ENCODE measurements at regions not wholly inside any gene's neighbourhood (a gene's known extent, or its start where the extent isn't known, plus 50 kb on each side); places are given as distances from the start of the nearest gene placed in this dataset.

DNA sequence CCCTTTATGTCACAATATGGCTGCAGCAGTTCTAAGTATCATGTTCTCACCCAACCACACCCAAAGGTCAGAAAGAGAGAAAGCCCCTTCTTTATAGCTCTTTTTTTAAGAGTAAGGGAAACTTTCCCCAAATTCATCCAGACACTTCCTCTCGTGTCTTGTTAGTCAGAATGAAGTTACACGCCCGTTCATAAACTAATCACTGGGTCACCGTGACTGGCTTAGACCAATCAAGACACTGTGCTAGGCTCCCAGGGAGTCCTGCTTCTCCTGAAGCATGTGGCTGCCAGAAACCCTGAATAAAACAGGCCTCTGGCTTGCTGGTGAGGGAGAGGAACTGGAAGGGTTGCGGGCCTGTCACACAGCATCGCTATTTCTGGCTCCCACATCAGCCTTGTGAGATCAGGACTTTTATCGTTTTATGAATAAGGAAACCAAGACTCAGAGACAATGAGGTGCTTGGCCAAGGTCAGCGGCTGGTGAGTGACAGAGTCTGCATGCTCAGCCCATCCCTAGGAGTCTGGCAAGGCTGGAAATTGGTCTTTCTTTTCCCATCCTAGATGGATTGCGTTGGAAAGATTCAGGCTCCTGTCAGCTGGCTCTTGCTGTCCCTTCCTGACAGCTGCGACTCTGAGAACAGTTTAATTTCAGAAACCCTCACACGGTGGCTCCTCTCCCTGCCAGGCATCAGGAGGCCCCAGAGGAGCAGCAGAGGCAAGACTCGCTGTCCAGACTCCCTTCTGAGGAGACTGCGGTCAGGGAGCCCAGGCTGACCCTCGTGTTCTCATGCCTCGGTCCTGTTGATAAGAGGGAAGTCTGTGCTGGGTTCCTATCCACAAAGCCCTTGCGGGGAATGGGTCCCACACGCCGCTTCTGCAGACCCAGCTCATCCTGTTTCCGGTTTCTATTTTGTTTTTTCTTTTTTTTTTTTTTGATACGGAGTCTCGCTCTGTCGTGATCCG lies 104.5 kb upstream of the TAF1B start:
- no peak for DNase-seq (ENCODE audit: low read depth in 2 of 2)

DNA sequence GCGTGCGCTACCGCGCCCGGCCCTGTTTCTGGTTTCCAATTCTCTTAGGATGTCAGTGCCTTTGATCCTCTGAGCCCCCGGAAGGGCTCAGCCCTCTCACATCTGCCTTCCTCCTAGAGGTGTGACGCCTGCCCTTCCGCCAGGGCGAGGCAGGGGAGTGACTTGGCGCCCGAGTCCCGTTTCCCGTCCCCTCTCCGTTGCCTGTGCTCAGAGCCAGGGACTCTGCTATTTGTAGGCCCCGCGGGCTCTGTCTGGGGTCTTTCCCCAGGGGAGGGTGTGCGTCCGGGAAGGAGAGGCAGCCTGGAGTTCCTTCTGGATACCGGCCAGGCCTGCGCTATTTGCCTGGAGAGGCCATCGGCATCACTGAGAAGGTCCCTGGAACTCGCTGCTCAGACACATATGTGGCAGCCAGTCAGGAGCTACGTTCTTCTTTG lies 103.7 kb upstream of the TAF1B start:
- no peak for DNase-seq (ENCODE audit: low read depth in 2 of 2)

DNA sequence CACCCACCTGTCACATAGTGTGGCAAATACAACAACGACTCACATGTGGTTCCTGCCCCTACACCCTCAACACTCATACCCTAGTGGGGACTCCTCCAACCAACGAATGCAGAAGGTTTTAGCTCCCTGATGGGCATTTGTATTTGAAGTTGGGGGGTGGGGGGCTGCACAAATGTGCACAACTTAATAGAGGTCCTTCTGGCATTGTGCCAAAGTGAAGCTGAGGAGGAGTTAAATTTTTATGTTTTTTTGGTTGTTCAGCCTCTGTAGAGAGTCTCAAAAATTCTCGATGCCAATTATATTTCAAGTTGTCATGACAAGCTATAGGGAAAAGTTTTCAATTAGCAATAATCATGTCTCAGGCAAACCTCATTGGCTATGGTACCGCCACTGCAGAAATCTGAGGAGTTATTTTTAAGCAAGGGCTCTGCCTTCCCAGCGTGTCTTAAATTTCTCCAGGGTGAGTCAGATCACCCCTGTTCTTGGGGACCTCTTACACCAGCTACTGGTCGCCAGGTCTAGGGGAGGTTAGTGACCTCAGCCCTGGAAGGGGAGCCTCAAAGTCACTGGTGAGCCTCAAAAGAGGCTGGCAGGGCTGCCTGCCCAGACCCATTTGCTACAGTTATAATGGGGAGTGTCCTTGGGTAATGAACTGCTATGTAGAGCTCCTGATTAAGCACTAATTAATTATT lies 102.7 kb upstream of the TAF1B start:
- no peak for DNase-seq (ENCODE audit: low read depth in 2 of 2)

DNA sequence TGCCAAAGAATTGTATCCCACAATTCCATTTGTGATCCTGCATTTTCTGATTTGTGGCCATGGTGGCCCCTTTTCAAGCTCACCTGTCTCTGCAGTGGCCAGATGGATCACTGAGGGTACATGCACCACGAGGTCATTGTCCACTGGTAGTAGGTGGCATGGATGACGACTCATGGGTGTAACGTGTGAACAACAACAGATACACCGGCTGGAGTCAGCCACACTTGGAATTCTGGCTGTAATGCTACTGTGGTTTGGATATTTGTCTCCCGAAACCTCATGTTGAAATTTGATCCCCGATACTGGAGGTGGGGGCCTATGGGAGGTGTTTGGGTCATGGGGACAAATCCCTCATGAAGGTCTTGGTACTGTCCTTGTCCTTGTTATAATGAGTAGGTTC lies 102.2 kb upstream of the TAF1B start:
- no peak for DNase-seq (ENCODE audit: low read depth in 2 of 2)

DNA sequence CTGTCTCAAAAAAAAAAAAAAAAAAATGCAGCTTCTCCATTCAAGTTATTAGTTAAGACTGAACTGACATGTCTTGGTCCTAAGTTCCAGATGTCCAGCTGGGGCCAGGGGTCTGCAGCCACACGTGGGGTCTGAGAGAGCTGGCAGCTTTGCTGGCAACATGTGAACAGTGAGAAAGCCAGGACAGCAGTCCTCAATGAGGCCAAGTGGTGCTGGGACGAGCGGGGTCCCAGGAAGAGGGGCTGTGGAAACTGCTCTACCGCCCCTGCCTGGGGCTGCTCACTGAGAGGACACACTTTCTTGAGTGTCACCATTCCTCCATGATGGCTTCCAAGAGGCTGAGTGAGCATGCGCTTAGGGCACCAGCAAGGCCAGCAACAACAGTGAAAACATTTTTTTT lies 100.7 kb upstream of the TAF1B start:
- no peak for DNase-seq (ENCODE audit: low read depth in 2 of 2)

DNA sequence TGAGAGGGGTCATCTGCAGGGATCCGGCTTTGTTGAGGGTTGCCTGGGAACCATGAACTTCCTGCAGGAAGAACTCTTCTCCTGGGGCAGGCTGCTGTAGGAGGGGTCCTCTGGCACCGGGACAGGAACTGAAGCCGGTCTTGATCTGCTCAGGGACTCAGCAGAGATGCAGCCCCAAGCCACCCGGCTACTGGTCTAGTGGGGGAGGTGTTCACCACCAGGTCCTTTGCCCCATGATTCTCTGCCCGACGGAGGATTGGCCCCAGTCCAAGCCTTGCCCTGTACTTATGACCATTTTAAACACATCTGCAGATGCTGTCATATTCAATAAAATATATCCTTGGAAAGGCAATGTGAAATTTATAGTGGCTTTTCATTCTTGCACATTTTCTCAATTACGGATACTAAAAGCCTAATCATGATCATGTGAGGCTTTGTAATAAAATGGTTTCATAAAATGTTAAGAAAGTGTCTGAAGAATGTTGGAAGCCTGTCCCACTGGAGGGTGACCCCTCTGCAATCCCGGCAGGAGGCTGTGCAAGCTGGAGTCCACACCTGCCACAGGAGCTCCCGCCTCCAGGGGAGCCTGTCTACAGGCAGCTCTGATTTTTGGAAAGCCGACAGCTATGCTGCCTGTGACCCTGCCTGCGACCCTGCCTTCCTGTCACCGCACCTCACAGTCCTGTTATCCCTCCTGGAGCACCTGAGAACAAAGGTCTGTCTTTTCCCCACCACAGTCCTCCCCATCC lies 98.8 kb upstream of the TAF1B start:
- no peak for DNase-seq (ENCODE audit: low read depth in 2 of 2)

DNA sequence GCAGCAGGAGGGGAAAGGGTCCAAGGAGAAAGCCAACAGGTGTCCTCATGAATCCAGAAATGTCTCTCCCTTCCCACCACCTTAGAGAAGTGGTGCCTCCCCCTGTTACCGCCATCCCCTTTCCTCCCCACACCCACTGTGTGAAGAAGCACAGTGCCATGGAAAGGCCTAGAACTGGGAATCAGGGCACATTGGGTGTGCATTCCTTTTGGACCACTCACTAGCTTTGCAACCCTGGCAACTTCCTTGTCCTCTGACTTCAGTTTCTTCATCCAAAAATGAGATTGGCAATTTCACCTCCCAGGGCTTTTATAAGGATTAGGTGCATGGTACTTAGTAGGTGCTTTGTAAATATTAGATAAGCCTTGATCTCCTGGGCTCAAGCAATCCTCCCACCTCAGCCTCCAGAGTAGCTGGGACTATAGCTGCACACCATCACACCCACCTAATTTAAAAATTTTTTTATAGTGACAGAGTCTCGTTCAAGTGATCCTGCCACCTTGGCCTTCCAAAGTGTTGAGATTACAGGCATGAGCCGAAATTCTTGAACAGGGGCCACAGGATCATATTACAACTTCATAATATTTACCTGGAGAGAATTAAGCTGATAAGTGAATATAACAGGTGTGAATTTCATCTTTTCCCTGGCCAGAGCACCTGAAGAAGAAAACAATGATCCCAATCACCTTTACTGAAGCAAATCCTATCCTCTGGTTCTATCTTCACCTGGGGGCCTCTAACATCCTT lies 97.9 kb upstream of the TAF1B start:
- no peak for DNase-seq (ENCODE audit: low read depth in 2 of 2)

DNA sequence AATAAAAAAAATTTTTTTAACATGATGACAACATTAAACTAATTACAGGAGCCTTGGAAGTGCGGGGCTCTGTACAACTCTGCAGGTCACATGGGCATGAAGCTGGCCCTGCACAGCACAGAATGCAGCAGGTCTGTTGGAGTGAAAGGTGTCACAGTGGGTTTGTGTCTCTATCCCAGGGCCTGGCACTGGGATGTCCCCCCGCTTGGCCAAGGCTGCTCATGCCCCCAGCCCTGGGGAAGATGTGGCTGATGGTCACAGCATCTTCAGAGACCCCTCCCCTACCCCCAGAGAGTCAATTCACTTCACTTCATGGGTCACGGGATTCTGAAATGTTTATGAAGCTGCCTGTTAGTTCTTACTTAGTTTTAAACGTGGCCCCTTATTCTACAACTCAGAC lies 95.9 kb upstream of the TAF1B start:
- no peak for DNase-seq (ENCODE audit: low read depth in 2 of 2)

DNA sequence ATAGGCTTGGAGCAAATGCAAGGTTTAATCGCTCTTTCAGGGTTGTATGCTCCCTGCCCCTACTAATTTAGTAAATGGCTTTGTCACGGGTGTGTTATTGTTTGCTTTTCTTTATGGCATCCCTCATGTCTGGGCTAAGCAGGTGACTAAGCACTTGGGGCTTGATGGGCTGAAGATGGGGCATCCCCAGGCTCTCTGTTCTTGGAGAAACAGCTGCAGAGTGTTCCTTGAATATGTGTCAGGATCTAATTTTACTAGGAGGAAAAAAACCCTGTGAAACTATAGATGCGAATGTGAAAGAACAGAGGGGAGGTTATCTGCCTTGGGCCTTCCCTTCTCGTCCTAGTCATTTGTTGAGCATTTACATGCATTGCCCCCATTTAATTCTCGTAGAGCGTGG lies 94.7 kb upstream of the TAF1B start:
- DNase-seq (ENCODE audit: low read depth in 2 of 2) = no peak

DNA sequence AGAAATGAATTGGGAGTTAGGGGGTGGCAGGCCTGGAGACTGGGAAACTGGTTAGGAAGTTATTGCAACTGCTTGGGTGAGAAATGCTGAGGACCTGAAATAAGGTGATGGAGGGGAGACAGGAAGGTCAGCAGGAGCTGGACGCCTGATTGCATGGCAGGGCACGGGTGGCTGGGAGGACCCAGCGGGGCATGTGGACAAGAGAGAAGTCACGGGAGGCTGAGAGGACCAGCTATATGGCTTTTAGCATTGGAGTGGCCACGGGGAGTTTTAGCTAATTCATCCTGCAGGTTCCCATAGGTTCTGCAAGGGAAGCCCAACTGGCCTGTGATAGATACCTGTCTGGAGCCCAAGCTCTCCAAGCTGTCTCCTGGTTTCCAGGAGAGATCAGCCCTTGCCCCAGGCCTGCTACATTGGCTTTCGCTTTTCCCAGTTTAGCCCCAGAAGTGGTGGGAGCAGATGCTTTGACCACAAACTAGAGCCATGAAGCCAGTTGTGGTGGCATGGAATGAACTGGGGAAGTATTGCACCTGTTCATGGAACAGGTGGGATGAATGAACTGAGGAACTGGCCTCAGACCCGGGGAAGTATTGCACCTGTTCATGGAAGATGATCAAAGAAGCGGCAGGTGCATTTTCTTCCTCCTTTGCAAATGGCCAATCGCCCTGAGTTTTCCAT lies 93.6 kb upstream of the TAF1B start:
- no peak for DNase-seq (ENCODE audit: low read depth in 2 of 2)

DNA sequence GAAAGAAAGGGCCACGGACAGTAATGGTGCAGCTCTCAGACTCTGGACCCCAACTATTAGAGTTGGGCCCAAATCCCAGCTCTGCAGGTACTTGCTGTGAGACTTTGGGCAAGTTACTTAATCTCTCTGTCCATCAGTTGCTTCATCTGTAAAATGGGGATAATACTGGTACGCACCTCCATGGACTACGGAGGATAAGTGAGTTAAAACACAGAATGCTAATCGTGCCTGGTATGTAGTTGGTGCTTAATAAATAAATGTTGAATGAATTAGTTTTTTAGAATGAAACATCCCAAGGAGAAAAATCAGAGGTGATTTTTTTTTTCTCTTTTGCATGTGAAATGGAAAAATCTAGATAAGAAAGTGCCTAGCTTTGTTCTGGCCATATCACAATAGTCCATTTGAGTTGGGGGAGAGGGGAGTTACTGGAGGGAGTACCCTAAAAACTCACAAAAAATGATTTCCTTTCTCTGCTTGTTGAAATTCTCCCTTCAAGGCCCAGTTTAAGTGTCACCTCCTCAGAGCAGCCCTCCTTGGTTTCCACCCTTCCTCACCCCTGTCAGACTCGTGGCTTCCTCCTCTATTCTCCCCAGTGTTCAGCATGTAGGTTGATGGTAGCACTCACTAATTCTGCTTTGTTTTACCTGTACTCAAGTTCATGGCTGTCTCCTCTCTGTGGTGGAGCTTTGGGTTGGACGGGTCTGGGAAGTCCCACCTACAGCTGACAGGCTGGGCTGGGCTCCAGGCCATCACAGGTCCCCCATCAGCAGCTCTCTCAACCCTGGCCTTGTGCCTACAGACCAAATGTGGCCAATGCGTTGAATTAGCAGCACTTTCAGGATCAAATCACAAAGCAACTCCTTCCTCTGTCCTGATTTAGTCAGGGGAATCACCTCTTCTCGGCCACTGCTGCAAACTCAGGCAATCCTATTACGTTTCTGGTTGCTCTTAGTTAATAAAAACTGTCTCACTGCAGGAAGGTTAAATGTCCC lies 92.8 kb upstream of the TAF1B start:
- DNase-seq (ENCODE audit: low read depth in 2 of 2) = no peak

DNA sequence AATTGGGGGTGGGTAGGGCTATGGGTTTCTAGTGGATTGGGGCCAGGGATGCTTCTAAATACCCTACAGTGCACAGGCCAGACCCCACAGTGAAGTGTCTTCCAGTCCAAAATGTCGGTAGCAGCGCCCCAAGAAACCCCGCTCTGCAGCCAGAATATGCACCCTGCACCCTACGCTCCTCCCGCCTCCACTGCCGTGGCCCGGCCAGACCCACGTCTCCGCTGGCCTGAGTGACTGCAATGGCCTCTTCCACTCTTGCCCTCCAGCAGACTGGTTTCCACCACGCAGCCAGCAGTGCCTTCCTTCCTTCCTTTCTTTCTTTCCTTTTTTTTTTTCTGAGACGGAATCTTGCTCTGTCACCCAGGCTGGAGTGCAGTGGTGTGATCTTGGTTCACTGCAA lies 91.4 kb upstream of the TAF1B start:
- no peak for DNase-seq (ENCODE audit: low read depth in 2 of 2)

DNA sequence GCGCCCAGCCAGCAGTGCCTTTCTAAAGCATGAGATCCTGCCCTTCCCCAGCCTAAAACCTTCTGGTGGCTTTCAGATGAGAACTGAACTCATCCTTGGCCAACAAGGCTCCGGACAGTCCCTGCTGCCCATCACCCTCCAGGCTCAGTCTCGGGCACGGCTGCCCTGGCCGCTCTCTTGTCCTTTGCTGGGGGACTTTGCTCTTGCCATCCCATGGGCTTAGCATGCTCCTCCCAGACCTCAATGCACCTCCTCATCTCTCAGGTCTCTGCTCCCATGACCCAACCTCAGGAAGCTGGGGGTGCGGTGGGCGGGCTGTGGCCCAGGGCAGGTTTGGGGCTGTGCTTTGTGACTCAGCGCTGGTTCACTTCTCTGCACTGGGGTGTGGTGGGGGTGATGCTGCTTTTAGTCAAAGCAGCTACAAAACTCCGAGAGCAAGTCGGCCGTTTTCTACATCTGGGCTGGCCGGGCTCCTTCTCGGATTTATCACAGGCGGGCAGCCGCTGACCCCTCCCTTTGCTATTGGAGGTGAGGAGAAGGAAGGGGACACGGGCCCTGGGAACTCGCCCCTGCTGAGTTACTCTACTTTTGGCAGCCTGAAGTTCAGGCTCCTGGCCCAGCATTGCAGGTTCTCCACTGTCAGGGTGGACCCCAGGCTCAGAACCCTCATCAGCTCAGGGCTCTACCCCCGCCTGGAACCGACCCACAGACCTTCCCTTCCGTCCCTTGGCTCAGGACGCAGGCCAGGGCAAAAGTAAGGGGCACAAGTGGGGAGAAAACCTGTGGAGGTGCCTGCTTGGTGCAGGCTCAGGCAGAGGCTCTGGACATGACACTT lies 90.6 kb upstream of the TAF1B start:
- DNase-seq (ENCODE audit: low read depth in 2 of 2) = peak; percentile 32 to 71

DNA sequence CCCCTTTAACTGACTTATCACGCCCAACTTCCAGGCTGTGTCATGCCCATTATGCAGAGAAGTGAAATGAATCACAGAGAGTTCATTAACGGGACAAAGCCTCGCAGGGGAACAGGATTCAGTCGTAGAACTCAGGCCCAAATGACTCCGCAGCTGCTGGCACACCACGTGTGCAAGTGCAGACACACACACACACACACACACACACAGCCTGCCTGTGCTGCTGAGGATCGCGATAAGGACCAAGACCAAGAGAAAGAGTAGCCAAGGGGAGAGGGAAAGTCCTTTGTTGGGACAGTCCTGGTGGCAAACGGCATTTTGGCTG lies 90.0 kb upstream of the TAF1B start:
- DNase-seq (ENCODE audit: low read depth in 2 of 2) = no peak

DNA sequence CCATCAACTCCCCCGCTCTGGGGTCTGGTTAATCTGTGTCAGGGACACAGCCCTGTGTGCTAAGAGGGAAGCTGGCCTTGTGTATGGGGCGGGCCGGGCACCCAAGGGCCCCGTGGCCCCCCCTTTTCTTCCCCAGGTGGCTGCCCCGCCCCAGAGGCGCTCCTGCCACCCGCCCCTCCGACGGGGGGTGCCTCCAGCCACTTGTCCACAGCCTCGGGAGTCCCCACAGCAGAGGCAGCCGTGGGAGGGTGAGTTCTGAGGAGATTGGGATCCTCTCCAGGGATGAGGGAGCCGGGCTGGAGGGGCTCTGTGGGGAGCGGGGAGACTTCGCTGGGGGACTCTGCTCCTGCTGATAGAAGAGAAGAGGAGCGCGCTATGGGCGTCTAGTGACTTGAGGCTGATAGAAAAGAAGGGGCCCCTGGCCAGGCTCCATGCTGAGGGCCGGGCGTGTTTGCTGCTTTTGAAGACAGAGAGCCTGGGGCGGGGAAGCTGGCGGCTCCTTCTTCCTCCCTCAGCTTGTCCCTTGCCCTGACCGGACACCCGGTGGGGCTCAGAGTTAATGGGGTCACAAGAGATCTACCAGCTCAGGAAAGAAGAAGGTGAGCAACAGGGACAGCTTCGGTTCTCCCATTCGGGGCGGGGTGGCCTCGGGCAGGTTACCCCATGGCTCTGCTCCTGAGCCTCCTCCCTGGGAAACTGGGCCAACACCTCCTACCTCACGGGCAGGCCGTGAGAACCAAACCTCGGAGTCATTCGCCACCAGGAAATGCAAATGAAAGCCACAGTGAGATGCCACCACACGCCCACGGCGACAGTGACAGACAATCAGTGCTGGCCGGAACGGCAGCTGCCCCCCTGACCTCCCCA lies 89.4 kb upstream of the TAF1B start:
- DNase-seq (ENCODE audit: low read depth in 2 of 2) = no peak

DNA sequence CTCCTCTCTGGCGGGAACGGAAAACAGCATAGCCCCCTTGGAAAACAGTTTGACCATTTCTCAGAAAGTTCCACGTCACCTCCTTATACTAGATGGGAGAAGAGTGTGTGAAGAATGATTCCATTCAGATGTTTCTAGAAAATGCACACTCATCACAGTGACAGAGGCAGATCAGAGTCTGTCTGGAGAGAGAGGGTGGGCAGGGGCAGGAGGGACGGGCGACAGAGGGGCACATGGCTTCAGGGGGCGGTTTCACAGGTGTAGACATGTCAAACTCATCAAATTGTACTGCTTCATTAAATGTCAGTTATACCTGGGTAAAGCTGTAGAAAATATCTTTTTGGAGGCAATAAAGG lies 88.8 kb upstream of the TAF1B start:
- no peak for DNase-seq (ENCODE audit: low read depth in 2 of 2)

DNA sequence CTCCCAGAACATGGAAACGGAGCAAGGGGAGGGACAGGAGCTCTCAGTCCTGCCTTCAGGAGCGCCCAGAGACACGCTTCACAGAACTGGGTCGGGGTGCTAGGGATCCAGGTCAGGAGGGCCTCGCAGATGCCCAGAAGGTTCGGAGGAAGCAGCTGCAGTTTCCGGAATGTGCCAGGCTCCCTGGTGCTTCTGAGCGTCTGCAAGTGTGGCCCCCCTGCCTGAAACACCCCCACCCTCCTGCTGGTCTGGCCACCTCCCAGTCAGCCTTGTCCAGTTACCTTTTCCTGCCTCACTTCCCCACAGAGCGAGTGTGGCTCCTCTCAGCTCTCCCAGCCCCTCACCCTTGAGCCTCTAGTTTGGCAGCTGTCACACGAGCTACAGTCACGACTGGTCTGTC lies 88.3 kb upstream of the TAF1B start:
- no peak for DNase-seq (ENCODE audit: low read depth in 2 of 2)

DNA sequence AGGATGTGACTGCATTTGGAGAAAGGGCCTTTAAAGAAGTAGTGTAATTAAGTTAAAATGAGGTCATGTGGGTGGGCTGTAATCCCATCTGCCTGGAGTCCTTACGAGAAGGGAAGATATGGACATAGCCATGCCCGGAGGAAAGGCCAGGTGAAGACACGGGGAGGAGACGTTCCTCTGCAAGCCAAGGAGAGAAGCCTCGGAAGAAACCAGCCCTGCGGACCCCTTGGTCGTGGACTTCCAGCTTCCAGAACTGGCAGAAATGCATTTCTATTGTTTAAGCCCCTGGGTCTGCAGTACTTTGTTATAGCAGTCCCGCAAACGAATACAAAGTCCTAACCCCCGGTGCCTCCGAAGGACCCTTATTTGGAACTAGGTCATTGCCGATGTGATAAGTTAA lies 87.6 kb upstream of the TAF1B start:
- no peak for DNase-seq (ENCODE audit: low read depth in 2 of 2)

Measured in stimulated activated CD4-positive, alpha-beta T cell treated with anti-CD3 and anti-CD28 coated beads, Interleukin-1b, Interleukin-23, amount 100 ng/mL, for 1 hour (primary cell).